Left ventricle myocardium inferior (tissue), 1 donor: ENCODE measurements at regions not wholly inside any gene's neighbourhood (a gene's known extent, or its start where the extent isn't known, plus 50 kb on each side); places are given as distances from the start of the nearest gene placed in this dataset.

Experiments
- DNase-seq: peaks from one replicate; pipeline ENCODE4 v3.0.0-alpha.2; 2020
- H3K27ac ChIP-seq: fragments of 200-600 bp; replicated peaks from 2 replicates; pipeline ENCODE4 v1.8.0; 2021
- H3K27me3 ChIP-seq: fragments of 200-600 bp; 2 replicates; pipeline ENCODE4 v1.8.0; 2021; ENCODE audit warnings: low read depth
- H3K36me3 ChIP-seq: fragments of 200-600 bp; 2 replicates; pipeline ENCODE4 v1.8.0; 2021
- H3K4me1 ChIP-seq: fragments of 200-600 bp; 2 replicates; pipeline ENCODE4 v1.8.0; 2021
- H3K4me3 ChIP-seq: fragments of 200-600 bp; 2 replicates; pipeline ENCODE4 v1.8.0; 2021; ENCODE audit warnings: mild to moderate bottlenecking, moderate library complexity
- H3K9me3 ChIP-seq: fragments of 200-600 bp; replicated peaks from 2 replicates; pipeline ENCODE4 v1.8.0; 2021
- intact Hi-C: fragments of 100-400 bp; cut with micrococcal nuclease; formaldehyde crosslinking; loops from one replicate; pipeline ENCODE4 v1.11.0; 2022
- TF ChIP-seq, protein P1 (sequence below): fragments of 200-600 bp; IDR thresholded peaks from 2 replicates; pipeline ENCODE4 v1.8.0; 2021; ENCODE audit warnings: antibody characterized with exemption, mild to moderate bottlenecking, borderline replicate concordance
- donor health status: DM: no; HTN: yes; CAD: no; lungs with severe emphysema.

DNA sequence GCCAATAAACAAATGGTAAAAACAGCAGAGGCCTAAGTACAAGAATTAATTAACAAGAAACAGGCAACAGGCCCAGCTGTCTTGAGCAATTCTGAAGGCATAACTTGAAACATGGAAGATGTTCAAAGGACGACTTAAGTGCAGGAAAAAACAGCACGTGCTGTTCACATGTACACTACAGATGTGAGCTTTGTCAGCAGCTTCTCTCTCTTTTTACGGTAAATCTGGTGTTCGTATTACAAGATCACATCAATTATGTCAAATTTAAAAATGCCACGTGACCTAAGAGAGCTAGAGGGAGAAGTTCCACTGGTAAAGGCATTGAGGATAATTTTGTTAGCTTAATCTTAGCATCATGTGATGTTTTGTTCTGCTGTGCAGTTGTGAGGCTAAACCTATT lies 281.1 kb downstream of the PSAT1 start:
- H3K4me3 ChIP-seq: no peak overlapping the region
- TF ChIP-seq, protein P1, sequence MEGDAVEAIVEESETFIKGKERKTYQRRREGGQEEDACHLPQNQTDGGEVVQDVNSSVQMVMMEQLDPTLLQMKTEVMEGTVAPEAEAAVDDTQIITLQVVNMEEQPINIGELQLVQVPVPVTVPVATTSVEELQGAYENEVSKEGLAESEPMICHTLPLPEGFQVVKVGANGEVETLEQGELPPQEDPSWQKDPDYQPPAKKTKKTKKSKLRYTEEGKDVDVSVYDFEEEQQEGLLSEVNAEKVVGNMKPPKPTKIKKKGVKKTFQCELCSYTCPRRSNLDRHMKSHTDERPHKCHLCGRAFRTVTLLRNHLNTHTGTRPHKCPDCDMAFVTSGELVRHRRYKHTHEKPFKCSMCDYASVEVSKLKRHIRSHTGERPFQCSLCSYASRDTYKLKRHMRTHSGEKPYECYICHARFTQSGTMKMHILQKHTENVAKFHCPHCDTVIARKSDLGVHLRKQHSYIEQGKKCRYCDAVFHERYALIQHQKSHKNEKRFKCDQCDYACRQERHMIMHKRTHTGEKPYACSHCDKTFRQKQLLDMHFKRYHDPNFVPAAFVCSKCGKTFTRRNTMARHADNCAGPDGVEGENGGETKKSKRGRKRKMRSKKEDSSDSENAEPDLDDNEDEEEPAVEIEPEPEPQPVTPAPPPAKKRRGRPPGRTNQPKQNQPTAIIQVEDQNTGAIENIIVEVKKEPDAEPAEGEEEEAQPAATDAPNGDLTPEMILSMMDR: no peak
- no peak overlapping the region for H3K27ac ChIP-seq
- no peaks in the 10 kb centered on the region for H3K36me3 ChIP-seq
- H3K4me1 ChIP-seq: no peaks in the 10 kb centered on the region
- DNase-seq: no peak
- no peaks in the 10 kb centered on the region for H3K9me3 ChIP-seq
- H3K27me3 ChIP-seq: peaks cover under 1% of the 10 kb centered on the region
- intact Hi-C loops: no loop called here

- TF ChIP-seq, protein P1: no peak
- Histone ChIP-seq H3K36me3 (no peaks in the 10 kb centered on the region), H3K4me3 (no peak overlapping the region), H3K27me3 (peaks cover 4% of the 10 kb centered on the region), H3K27ac (no peak overlapping the region), H3K4me1 (no peaks in the 10 kb centered on the region), H3K9me3 (peaks cover 15% of the 10 kb centered on the region)
- DNase-seq: no peak
- intact Hi-C loops: no loop called here
These were observed 285.9 kb downstream of the PSAT1 start for GRCh38 chr9:78582821-78583220.

- TF ChIP-seq, protein P1: no peak
- H3K27me3 ChIP-seq: peaks cover 4% of the 10 kb centered on the region
- no peak for DNase-seq
- H3K36me3 ChIP-seq: no peaks in the 10 kb centered on the region
- intact Hi-C loops: no loop called here
- H3K4me1 ChIP-seq: no peaks in the 10 kb centered on the region
- no peak overlapping the region for H3K4me3 ChIP-seq
- no peak overlapping the region for H3K27ac ChIP-seq
- peaks cover 17% of the 10 kb centered on the region for H3K9me3 ChIP-seq
These were observed 287.7 kb downstream of the PSAT1 start for GRCh38 chr9:78584589-78584988.

GRCh38 chr9:78585909-78586308 lies 289.0 kb downstream of the PSAT1 start:
- no peaks in the 10 kb centered on the region for H3K4me1 ChIP-seq

GRCh38 chr9:78590068-78590467 lies 293.1 kb downstream of the PSAT1 start:
- Histone ChIP-seq H3K4me1 (no peaks in the 10 kb centered on the region), H3K9me3 (peaks cover 24% of the 10 kb centered on the region), H3K27me3 (no peaks in the 10 kb centered on the region), H3K4me3 (no peak overlapping the region), H3K36me3 (no peaks in the 10 kb centered on the region), H3K27ac (no peak overlapping the region)
- intact Hi-C loops: no loop called here
- TF ChIP-seq, protein P1: no peak
- no peak for DNase-seq

More at GRCh38 chr9:78585909-78586308, 289.0 kb downstream of the PSAT1 start:
- intact Hi-C loops: no loop called here
- Histone ChIP-seq H3K9me3 (peaks cover 24% of the 10 kb centered on the region), H3K4me3 (no peak overlapping the region), H3K36me3 (no peaks in the 10 kb centered on the region), H3K27ac (no peak overlapping the region), H3K27me3 (peaks cover 4% of the 10 kb centered on the region)
- no peak for DNase-seq
- TF ChIP-seq, protein P1: no peak

- Histone ChIP-seq H3K36me3 (no peaks in the 10 kb centered on the region), H3K27me3 (peaks cover 5% of the 10 kb centered on the region), H3K4me1 (no peaks in the 10 kb centered on the region), H3K9me3 (peaks cover 8% of the 10 kb centered on the region), H3K27ac (no peak overlapping the region), H3K4me3 (no peak overlapping the region)
- intact Hi-C loops: no loop called here
- DNase-seq: no peak
- TF ChIP-seq, protein P1: no peak
These were observed 295.9 kb downstream of the PSAT1 start for GRCh38 chr9:78592811-78593210.
